Endothelial cell (in vitro differentiated cells): ENCODE measurements at regions not wholly inside any gene's neighbourhood (a gene's known extent, or its start where the extent isn't known, plus 50 kb on each side); places are given as distances from the start of the nearest gene placed in this dataset.

Source experiments
- DNase-seq: peaks from one replicate; pipeline ENCODE4 v3.0.0; 2021; ENCODE audit warnings: low spot score
- H3K27ac Mint-ChIP-seq: one replicate; pipeline ENCODE4 v1.8.0; 2021; ENCODE audit warnings: mixed read lengths, inconsistent platforms; ENCODE audit not compliant: unreplicated experiment
- H3K27me3 Mint-ChIP-seq: one replicate; pipeline ENCODE4 v1.8.0; 2021; ENCODE audit warnings: mild to moderate bottlenecking, moderate library complexity, mixed read lengths, inconsistent platforms; ENCODE audit not compliant: unreplicated experiment
- H3K36me3 Mint-ChIP-seq: one replicate; pipeline ENCODE4 v1.8.0; 2021; ENCODE audit warnings: mild to moderate bottlenecking, low read depth, mixed read lengths, inconsistent platforms; ENCODE audit not compliant: unreplicated experiment
- H3K4me1 Mint-ChIP-seq: one replicate; pipeline ENCODE4 v1.8.0; 2021; ENCODE audit warnings: mild to moderate bottlenecking, mixed read lengths, inconsistent platforms; ENCODE audit not compliant: unreplicated experiment
- H3K4me3 Mint-ChIP-seq: one replicate; pipeline ENCODE4 v1.8.0; 2021; ENCODE audit warnings: mild to moderate bottlenecking, mixed read lengths, inconsistent platforms; ENCODE audit not compliant: unreplicated experiment
- H3K9me3 Mint-ChIP-seq: one replicate; pipeline ENCODE4 v1.8.0; 2021; ENCODE audit warnings: mixed read lengths, inconsistent platforms; ENCODE audit not compliant: unreplicated experiment
- CTCF ChIP-seq: fragments of 200-600 bp; sonication (generic); IDR thresholded peaks from one replicate; pipeline ENCODE4 v1.5.0; 2021; ENCODE audit warnings: antibody characterized with exemption; ENCODE audit not compliant: unreplicated experiment

DNA sequence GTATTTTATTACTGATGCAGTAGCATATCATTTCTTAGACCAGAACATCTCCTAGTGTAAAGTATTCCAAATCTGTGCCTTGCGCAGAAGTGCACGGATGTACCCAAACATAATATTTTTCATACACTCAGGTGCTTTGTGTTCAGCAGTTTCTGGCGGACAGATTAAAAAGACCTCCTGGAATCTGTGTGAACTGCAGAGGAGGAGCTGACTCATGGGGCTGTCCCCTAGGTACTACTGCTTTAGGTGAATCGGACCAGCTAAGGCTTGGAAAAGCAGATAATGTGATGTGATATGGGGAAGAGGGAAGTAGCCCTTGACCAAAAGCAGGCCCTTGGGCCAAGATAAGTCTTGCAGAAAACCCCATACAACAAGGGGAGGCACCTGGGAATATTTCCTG lies 310.1 kb downstream of the PLK2 start:
- Mint-ChIP-seq H3K4me3 (no peak overlapping the region), H3K9me3 (no peaks in the 10 kb centered on the region), H3K36me3 (no peaks in the 10 kb centered on the region), H3K27me3 (no peaks in the 10 kb centered on the region), H3K27ac (no peak overlapping the region), H3K4me1 (no peaks in the 10 kb centered on the region)
- DNase-seq = no peak
- TF ChIP-seq CTCF = no peak

DNA sequence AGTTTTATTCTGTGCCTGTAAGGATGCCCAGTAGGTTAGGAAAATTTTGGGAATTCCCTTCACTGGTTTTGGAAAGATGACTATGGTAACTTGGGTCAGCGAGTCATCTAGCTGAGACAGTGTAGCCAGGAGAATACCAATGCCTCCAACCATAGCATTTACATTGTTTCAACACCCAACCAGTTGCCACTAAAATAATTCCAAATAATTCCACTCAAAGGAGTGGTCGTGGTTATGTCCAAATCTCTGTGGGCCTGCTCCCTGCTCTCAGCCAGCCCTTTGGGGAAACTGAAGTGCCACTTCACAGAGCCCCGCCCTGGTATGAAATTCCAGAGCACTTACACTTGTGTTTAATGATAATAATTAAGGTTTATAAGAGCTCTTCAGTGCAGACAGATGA lies 310.5 kb downstream of the PLK2 start:
- no peaks in the 10 kb centered on the region for H3K27me3 Mint-ChIP-seq
- H3K9me3 Mint-ChIP-seq = no peaks in the 10 kb centered on the region
- H3K4me1 Mint-ChIP-seq = no peaks in the 10 kb centered on the region
- TF ChIP-seq CTCF = no peak
- H3K4me3 Mint-ChIP-seq = no peak overlapping the region
- H3K27ac Mint-ChIP-seq = no peak overlapping the region
- H3K36me3 Mint-ChIP-seq = no peaks in the 10 kb centered on the region
- DNase-seq = no peak

GRCh38 chr5:58148254-58148775 lies 311.6 kb downstream of the PLK2 start:
- Mint-ChIP-seq H3K4me3 (no peak overlapping the region), H3K27me3 (no peaks in the 10 kb centered on the region), H3K36me3 (no peaks in the 10 kb centered on the region), H3K27ac (no peak overlapping the region), H3K4me1 (no peaks in the 10 kb centered on the region), H3K9me3 (no peaks in the 10 kb centered on the region)
- no peak for DNase-seq
- TF ChIP-seq CTCF = no peak

DNA sequence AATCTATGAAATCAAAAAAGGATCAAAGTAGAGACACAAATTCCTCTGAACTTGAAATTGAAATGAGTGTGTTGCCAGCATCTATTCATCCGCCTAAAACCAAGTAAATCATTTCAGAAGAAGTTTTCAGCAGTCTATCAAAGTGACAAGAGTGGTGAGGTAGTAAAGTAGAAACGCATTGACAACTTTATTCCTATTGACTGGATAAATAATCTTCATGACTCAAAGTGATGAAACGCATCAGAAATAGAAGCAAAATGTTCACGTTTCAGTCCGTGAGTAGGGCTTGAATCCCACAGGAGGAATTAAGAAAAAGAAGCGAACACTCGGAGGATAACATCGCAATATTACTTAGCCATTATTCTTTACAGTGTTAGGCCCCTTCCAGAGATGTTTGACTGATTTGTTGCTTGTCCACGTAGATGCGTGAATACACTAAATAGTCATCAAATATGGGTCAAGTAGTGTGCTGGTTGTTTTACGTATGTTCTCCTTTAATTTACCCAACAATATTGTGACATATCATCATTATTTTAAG lies 314.4 kb downstream of the PLK2 start:
- H3K4me3 Mint-ChIP-seq = no peak overlapping the region
- H3K27me3 Mint-ChIP-seq = no peaks in the 10 kb centered on the region
- H3K9me3 Mint-ChIP-seq = no peaks in the 10 kb centered on the region
- DNase-seq = no peak
- H3K36me3 Mint-ChIP-seq = no peaks in the 10 kb centered on the region
- no peak overlapping the region for H3K27ac Mint-ChIP-seq
- H3K4me1 Mint-ChIP-seq = no peaks in the 10 kb centered on the region
- no peak for TF ChIP-seq CTCF

DNA sequence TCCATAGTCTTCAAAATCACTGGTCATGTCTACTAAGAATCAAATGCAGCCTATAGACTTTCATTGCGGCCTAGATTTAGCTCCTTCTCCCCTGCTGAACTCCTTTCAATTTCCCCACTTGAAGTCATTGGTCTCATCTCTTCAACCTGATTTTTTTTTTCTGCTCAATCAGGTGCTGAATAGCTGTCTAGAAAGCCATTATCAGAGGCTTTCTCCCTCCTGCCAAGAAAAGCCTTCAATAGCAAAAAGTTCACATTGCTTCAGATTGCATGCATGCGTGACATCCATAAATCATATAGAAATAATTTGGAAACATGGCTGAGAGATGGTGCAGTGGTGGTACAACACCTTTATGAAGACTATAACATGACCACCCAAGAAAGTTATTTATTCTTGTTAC lies 316.2 kb downstream of the PLK2 start:
- Mint-ChIP-seq H3K27ac (no peak overlapping the region), H3K4me1 (no peaks in the 10 kb centered on the region), H3K27me3 (peaks cover 2% of the 10 kb centered on the region), H3K9me3 (no peaks in the 10 kb centered on the region), H3K4me3 (no peak overlapping the region), H3K36me3 (no peaks in the 10 kb centered on the region)
- no peak for DNase-seq
- TF ChIP-seq CTCF = no peak
